ENCODE measurements at regions not wholly inside any gene's neighbourhood (a gene's known extent, or its start where the extent isn't known, plus 50 kb on each side); places are given as distances from the start of the nearest gene placed in this dataset.

GRCh38 chr12:92563819-92564218 is 139.0 kb upstream of the PLEKHG7 start:
- DNase-seq (ENCODE audit: extremely low read depth, insufficient read length): no peak
- no peaks in the 10 kb centered on the region for H3K27me3 ChIP-seq (replicated peaks; ENCODE audit: control insufficient read depth, insufficient read depth, low read length)
- no peak overlapping the region for H3K4me3 ChIP-seq (replicated peaks; ENCODE audit: low read depth, low read length)
- TF ChIP-seq CTCF (IDR thresholded peaks at IDR 0.05; ENCODE audit: insufficient read depth, low read length, poor library complexity, severe bottlenecking): no peak
- H3K36me3 ChIP-seq (ENCODE audit: control insufficient read depth, insufficient read depth, low read length): no peaks in the 10 kb centered on the region; the same call in 1 of the 2 replicates

GRCh38 chr12:92562063-92562734 is 140.6 kb upstream of the PLEKHG7 start:
- H3K4me3 ChIP-seq (replicated peaks; ENCODE audit: low read depth, low read length): no peak overlapping the region
- H3K36me3 ChIP-seq (ENCODE audit: control insufficient read depth, insufficient read depth, low read length): no peaks in the 10 kb centered on the region; the same call in 1 of the 2 replicates
- H3K27me3 ChIP-seq (replicated peaks; ENCODE audit: control insufficient read depth, insufficient read depth, low read length): no peaks in the 10 kb centered on the region
- DNase-seq (ENCODE audit: extremely low read depth, insufficient read length): no peak
- no peak for TF ChIP-seq CTCF (IDR thresholded peaks at IDR 0.05; ENCODE audit: insufficient read depth, low read length, poor library complexity, severe bottlenecking)

GRCh38 chr12:92561543-92561899 is 141.3 kb upstream of the PLEKHG7 start:
- H3K36me3 ChIP-seq (ENCODE audit: control insufficient read depth, insufficient read depth, low read length): no peaks in the 10 kb centered on the region; the same call in 1 of the 2 replicates
- no peaks in the 10 kb centered on the region for H3K27me3 ChIP-seq (replicated peaks; ENCODE audit: control insufficient read depth, insufficient read depth, low read length)
- no peak for TF ChIP-seq CTCF (IDR thresholded peaks at IDR 0.05; ENCODE audit: insufficient read depth, low read length, poor library complexity, severe bottlenecking)
- no peak for DNase-seq (ENCODE audit: extremely low read depth, insufficient read length)
- peak overlapping the region; percentile 8; the same call in 1 of the 2 replicates for H3K4me3 ChIP-seq (replicated peaks; ENCODE audit: low read depth, low read length)

GRCh38 chr12:92560713-92561542 is 141.9 kb upstream of the PLEKHG7 start:
- Histone ChIP-seq H3K27me3 (replicated peaks; ENCODE audit: control insufficient read depth, insufficient read depth, low read length) (no peaks in the 10 kb centered on the region), H3K36me3 (ENCODE audit: control insufficient read depth, insufficient read depth, low read length) (no peaks in the 10 kb centered on the region; the same call in 1 of the 2 replicates), H3K4me3 (replicated peaks; ENCODE audit: low read depth, low read length) (no peak overlapping the region)
- no peak for TF ChIP-seq CTCF (IDR thresholded peaks at IDR 0.05; ENCODE audit: insufficient read depth, low read length, poor library complexity, severe bottlenecking)
- no peak for DNase-seq (ENCODE audit: extremely low read depth, insufficient read length)

- TF ChIP-seq CTCF (IDR thresholded peaks at IDR 0.05; ENCODE audit: insufficient read depth, low read length, poor library complexity, severe bottlenecking): no peak
- peak overlapping the region; percentile 63 for H3K4me3 ChIP-seq (replicated peaks; ENCODE audit: low read depth, low read length)
- no peak for DNase-seq (ENCODE audit: extremely low read depth, insufficient read length)
Measured at GRCh38 chr12:92558806-92559205, 144.0 kb upstream of the PLEKHG7 start.

More at GRCh38 chr12:92558806-92559205, 144.0 kb upstream of the PLEKHG7 start:
- Histone ChIP-seq H3K27me3 (replicated peaks; ENCODE audit: control insufficient read depth, insufficient read depth, low read length) (no peaks in the 10 kb centered on the region), H3K36me3 (ENCODE audit: control insufficient read depth, insufficient read depth, low read length) (no peaks in the 10 kb centered on the region)

All from GM06990 (cell line).